NOMO-1 treated with dmso at 0.1 percent for 144 hours (cell line): ENCODE measurements at regions not wholly inside any gene's neighbourhood (a gene's known extent, or its start where the extent isn't known, plus 50 kb on each side); places are given as distances from the start of the nearest gene placed in this dataset.
"Not testable (repeated sequence)": the region's sequence is repeated elsewhere in the genome, so short reads cannot be mapped to it uniquely, and the experiment has no call there.

Experiments used
- DNase-seq: peaks from one replicate; lab custom pipeline; 2025; ENCODE audit not compliant: unreplicated experiment; lab: John Stamatoyannopoulos, UW

DNA sequence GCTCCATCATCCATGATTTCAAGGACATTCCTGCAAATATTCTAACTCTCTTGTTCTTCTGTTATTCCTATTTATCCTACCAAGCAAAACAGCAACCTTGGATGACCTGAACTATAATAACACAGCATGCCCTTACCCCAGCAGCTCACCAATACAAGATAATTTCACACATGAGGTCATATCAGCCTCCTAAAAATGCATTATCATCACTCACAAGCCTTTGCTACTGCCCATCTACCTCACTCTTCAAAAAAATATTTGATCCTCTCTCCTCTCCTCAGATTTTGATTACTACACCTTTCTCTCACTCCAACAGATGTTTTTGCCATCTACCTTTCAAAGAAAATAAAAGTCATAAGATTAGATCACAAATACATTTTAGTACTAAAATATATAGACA is 777.6 kb upstream of the NCAM2 start:
- no peak for DNase-seq

DNA sequence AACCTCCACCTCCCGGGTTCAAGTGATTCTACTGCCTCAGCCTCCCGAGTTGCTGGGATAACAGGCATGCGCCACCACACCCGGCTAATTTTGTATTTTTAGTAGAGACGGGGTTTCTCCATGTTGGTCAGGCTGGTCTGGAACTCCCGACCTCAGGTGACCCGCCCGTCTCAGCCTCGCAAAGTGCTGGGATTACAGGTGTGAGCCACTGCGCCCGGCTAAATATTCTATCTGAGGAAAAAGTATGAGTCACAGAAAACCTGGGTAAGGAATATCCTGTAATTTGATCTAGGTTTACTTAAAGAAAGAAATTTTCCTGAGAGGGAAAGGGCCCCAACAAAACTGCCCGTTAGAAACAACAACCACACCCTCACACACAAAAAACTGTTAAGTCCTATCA is 776.2 kb upstream of the NCAM2 start:
- not testable (repeated sequence) for DNase-seq

GRCh38 chr21:20236649-20237048 is 761.6 kb upstream of the NCAM2 start:
- DNase-seq, result not testable (repeated sequence)

GRCh38 chr21:20249401-20249800 is 748.8 kb upstream of the NCAM2 start:
- DNase-seq, result no peak

DNA sequence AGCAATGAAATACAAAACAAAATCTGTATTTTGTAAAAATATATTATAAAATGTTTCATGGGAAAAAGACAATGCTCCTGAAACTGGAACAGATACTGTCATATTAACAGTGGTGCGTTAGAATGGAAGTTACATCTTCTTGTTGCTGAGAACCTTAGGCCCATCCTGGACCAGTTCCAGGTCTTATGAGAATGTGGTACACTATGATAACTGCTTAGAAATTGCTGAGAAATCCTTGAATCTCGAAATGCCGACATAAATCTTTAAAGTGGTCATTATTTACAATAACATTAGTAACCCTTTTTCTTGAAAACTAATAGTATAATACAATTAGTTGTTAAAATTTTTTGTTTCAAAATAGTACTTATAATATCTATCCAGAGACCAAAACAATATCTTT is 747.9 kb upstream of the NCAM2 start:
- DNase-seq, result no peak

DNA sequence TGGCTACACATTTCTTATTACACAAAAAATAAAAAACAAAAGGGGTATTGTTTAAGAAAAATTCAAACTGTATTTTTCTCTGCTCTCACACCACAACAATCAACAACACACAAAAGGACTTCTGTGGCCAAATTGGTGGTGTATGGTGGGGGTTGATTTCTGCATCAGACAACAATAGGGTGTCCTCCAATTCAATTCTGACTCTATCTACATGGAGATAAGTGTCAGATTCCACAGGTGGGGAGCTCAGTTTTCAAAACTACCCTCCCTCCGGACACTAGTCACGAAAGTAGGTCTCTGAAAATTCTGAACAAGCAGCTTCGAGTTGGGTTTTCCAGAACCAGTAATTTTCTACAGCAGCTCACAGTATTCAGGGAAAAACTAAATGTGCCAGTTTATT is 744.9 kb upstream of the NCAM2 start:
- no peak for DNase-seq

GRCh38 chr21:20254964-20255363 is 743.2 kb upstream of the NCAM2 start:
- no peak for DNase-seq

DNA sequence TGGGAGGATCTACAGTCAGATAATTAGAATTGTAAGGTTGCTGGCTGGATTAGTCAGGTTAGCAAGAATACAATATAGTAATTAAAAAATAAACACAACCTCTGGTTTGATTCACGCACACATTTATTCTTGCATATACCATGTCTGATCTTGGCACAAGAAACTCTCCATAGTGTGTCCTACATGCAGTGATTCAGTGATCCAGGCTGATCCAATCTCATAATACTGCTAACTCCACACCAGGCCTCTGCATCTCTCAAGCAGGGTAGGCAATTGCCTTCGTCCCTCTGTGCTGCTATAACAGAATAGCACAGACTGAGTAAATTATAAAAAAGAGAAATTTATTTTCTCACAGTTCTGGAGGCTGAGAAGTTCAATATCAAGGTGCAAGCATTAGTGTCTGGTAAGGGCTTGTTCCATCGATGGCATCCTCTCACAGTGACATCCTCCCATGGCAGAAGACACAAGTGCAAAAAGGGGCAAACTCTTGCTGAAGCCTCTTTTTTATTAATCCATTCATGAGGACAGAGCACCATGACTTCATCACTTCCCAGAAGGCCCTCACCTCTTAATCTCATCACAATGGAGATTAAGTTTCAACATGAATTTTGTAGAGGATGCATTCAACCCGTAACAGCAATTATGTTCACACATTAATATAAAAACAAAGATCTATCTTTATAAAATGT is 741.0 kb upstream of the NCAM2 start:
- DNase-seq, result no peak

GRCh38 chr21:20258542-20258941 is 739.7 kb upstream of the NCAM2 start:
- peak; percentile 32 for DNase-seq

GRCh38 chr21:20259031-20259867 is 739.0 kb upstream of the NCAM2 start:
- no peak for DNase-seq

GRCh38 chr21:20260124-20260523 is 738.1 kb upstream of the NCAM2 start:
- DNase-seq, result no peak

- no peak for DNase-seq
Observed at GRCh38 chr21:20261364-20261763, 736.8 kb upstream of the NCAM2 start.

GRCh38 chr21:20265707-20266440 is 732.3 kb upstream of the NCAM2 start:
- DNase-seq, result no peak

- DNase-seq, result no peak
Observed at GRCh38 chr21:20266441-20266710, 731.8 kb upstream of the NCAM2 start.

GRCh38 chr21:20270365-20271055 is 727.7 kb upstream of the NCAM2 start:
- DNase-seq, result no peak

DNA sequence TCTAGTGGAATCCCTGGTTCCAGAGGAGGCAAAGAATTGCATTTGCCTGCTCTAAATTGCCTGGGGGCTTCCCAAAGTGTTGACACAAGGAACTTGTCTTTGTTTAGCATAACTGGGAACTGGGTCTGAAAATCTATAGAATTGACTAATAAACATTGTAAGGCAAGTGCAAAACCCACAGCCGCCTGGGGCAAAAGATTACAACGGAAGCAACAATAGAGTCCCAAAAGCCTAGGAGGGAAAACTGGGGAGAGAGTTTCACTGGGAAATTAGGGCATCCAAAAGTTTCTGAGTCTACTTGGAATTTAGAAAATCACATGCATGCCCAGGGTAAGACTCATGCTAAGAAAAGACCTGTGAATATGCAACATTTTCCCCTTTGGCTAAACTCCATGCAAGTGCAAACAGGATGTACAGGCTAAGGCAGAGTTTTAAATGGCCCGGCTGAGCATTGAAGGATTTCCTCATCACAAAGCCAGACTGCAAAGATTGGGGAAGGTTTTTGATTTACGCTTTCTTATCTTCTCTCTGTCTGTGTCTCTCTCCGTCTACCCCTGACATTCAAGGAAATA is 725.3 kb upstream of the NCAM2 start:
- DNase-seq, result no peak

DNA sequence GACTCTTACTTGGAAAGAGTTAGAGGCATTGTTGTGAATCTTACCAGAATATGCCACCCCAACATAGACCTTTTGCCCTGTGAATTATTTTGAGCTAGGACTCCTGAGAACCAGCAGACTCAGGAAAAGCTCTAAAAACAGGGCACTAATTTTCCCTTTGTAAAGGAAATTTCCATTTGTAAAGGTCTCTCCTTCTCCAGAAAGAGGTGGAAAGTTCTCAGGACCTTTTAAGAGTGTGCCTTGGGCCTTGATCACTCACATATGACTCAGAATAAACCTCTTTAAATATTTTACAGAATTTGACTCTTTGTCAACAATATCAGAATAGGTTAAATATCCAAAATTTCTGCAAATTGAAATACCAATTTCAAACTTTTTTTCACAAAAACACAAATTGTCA is 721.8 kb upstream of the NCAM2 start:
- no peak for DNase-seq

GRCh38 chr21:20276954-20277353 is 721.3 kb upstream of the NCAM2 start:
- no peak for DNase-seq

DNA sequence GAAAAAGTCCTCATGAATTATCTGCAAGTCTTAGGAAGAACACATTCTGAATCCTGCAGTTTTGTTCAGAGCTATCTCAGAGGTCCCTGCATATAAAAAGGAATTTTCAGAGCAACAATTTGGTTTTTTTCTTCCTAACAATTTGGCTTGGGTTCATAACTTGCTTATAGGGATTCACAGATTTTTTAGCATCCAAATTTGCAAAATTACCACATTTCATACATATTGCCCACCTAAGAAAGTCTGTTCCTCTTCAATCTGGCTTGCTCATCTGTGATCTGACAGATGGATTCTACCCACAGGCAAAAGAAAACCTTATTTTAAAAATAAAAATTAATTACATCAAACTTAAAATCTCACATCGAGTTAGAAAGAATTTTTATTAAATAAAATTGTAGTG is 714.4 kb upstream of the NCAM2 start:
- DNase-seq, result no peak

DNA sequence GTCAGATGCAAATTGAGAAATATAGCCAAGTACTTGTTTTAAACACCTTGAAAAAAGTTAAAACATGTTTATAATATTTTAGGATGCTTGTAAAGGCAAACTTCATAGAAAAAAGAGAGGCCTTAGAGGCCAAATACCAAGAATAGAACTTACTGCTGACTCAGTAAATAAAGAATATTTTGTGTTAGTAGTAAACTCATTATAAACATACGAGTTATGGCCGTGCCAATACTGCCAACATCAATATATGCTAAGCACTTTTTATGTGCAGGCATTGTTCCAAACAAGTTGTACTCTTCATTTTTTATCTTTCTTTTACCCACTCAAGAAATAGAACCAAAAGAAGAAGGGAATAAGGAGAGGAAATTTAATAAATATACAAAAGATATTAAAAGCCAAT is 705.9 kb upstream of the NCAM2 start:
- no peak for DNase-seq

DNA sequence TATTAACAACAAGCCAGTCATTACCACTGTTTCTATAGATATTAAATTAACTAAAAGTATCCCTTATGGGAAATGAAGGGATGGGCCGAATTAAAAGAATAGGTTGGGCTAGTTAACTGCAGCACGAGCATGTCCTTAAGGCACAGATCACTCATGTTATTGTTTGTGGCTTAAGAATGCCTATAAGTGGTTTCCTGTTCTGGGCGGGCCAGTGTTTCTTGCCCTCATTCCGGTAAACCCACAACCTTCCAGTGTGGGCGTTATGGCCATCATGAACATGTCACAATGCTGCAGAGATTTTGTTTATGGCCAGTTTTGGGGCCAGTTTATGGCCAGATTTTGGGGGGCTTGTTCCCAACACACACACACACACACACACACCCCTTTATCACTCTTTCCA is 705.4 kb upstream of the NCAM2 start:
- DNase-seq, result not testable (repeated sequence)
